Trophoblast cell (in vitro differentiated cells and primary cell): ENCODE measurements at regions not wholly inside any gene's neighbourhood (a gene's known extent, or its start where the extent isn't known, plus 50 kb on each side); places are given as distances from the start of the nearest gene placed in this dataset.

ENCODE experiments used
- DNase-seq, 2 donors: peaks; one replicate each; pipeline ENCODE4 v3.0.0-alpha.2; 2016
- H2AFZ ChIP-seq: 2 replicates; pipeline ENCODE4 v1.6.1; 2013; ENCODE audit warnings: low read length, moderate library complexity, mild to moderate bottlenecking; ENCODE audit not compliant: insufficient read depth, poor library complexity
- H2AK5ac ChIP-seq: 2 replicates; pipeline ENCODE4 v1.6.1; 2013; ENCODE audit warnings: mild to moderate bottlenecking, low read length
- H2BK120ac ChIP-seq: 2 replicates; pipeline ENCODE4 v1.6.1; 2013; ENCODE audit warnings: low read length, mild to moderate bottlenecking, moderate library complexity; ENCODE audit not compliant: insufficient read depth, poor library complexity
- H2BK12ac ChIP-seq: 2 replicates; pipeline ENCODE4 v1.6.1; 2013; ENCODE audit warnings: mild to moderate bottlenecking, low read length, moderate library complexity
- H2BK5ac ChIP-seq: 2 replicates; pipeline ENCODE4 v1.6.1; 2013; ENCODE audit warnings: low read length, low read depth, moderate library complexity, mild to moderate bottlenecking; ENCODE audit not compliant: poor library complexity
- H3K14ac ChIP-seq: 2 replicates; pipeline ENCODE4 v1.6.1; 2013; ENCODE audit warnings: mild to moderate bottlenecking, low read length
- H3K18ac ChIP-seq: 2 replicates; pipeline ENCODE4 v1.6.1; 2013; ENCODE audit warnings: mild to moderate bottlenecking, low read length
- H3K23ac ChIP-seq: 2 replicates; pipeline ENCODE4 v1.6.1; 2013; ENCODE audit warnings: low read length
- H3K27ac ChIP-seq: 2 replicates; pipeline ENCODE4 v1.5.1; 2013; ENCODE audit warnings: low read depth, mild to moderate bottlenecking, inconsistent platforms, low read length, moderate library complexity
- H3K27me3 ChIP-seq: 2 replicates; pipeline ENCODE4 v1.6.1; 2013; ENCODE audit warnings: inconsistent platforms, mild to moderate bottlenecking, low read length, moderate library complexity; ENCODE audit not compliant: insufficient read depth
- H3K36me3 ChIP-seq, 2 experiments: 1 replicate in 1 of 2; 2 replicates in 1 of 2; pipeline ENCODE4 v1.6.1; 2013; ENCODE audit warnings: low read length in 2 of 2, mild to moderate bottlenecking in 2 of 2, moderate library complexity in 1 of 2; ENCODE audit not compliant: insufficient read depth in 2 of 2, control insufficient read depth in 1 of 2
- H3K4ac ChIP-seq: 2 replicates; pipeline ENCODE4 v1.6.1; 2013; ENCODE audit warnings: low read depth, mild to moderate bottlenecking, low read length, moderate library complexity
- H3K4me1 ChIP-seq, 2 experiments: 1 replicate in 1 of 2; 2 replicates in 1 of 2; pipeline ENCODE4 v1.6.1; 2013; ENCODE audit warnings: low read length in 2 of 2, mild to moderate bottlenecking in 2 of 2, moderate library complexity in 1 of 2; ENCODE audit not compliant: insufficient read depth in 2 of 2, control insufficient read depth in 1 of 2
- H3K4me2 ChIP-seq: 2 replicates; pipeline ENCODE4 v1.6.1; 2013; ENCODE audit warnings: inconsistent platforms, mild to moderate bottlenecking, low read length, moderate library complexity
- H3K4me3 ChIP-seq: 2 replicates; pipeline ENCODE4 v1.5.1; 2013; ENCODE audit warnings: mild to moderate bottlenecking, low read depth, low read length, inconsistent platforms
- H3K79me1 ChIP-seq: one replicate; pipeline ENCODE4 v1.6.1; 2013; ENCODE audit warnings: low read length
- H3K79me2 ChIP-seq: 2 replicates; pipeline ENCODE4 v1.6.1; 2013; ENCODE audit warnings: low read length, mild to moderate bottlenecking; ENCODE audit not compliant: control insufficient read depth, insufficient read depth, poor library complexity
- H3K9ac ChIP-seq: 2 replicates; pipeline ENCODE4 v1.6.1; 2013; ENCODE audit warnings: mild to moderate bottlenecking, low read length
- H3K9me3 ChIP-seq: 2 replicates; pipeline ENCODE4 v1.6.1; 2013; ENCODE audit warnings: low read depth, mild to moderate bottlenecking, control low read depth, inconsistent platforms, low read length; ENCODE audit not compliant: insufficient read depth
- H4K12ac ChIP-seq: 2 replicates; pipeline ENCODE4 v1.6.1; 2013; ENCODE audit warnings: low read depth, mild to moderate bottlenecking, low read length, moderate library complexity
- H4K8ac ChIP-seq: 2 replicates; pipeline ENCODE4 v1.6.1; 2013; ENCODE audit warnings: low read depth, mild to moderate bottlenecking, low read length, moderate library complexity
- H4K91ac ChIP-seq: one replicate; pipeline ENCODE4 v1.6.1; 2013; ENCODE audit warnings: low read depth, mild to moderate bottlenecking, low read length, moderate library complexity
- WGBS: extraction: QIAGEN DNeasy Blood & Tissue Kit; methylation state at CpG from one replicate; pipeline ENCODE4 v1.1.7; 2013; ENCODE audit warnings: missing lambda C conversion rate; ENCODE audit not compliant: insufficient read length, insufficient coverage; ENCODE audit errors: extremely low coverage; 5-methylcytosine and 5-hydroxymethylcytosine counted together

DNA sequence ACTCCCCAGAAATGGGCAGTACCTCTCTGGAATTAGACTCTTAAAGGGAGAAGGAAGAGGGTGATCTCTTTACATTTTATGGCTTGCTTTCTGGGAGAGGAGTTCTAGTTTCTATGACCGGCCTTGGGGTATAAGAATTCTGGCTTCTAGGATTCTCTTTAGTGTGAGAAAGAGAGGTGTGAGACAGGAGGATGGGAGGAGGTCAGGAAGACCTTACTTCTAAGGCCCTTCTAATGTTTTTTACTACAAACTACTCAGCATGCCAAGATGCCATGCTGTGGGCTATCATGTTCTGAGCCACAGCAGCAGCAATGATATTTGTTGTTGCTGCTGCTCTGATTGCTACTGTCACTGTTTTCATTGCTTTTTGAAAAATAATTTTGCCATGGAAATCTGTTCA is 538.3 kb downstream of the SLITRK6 start:
- Histone ChIP-seq H3K79me1 (peaks cover 1% of the 10 kb centered on the region), H3K36me3 (no peaks in the 10 kb centered on the region), H2AFZ (no peak overlapping the region), H4K12ac (no peak overlapping the region), H3K18ac (no peak overlapping the region), H3K4me3 (no peak overlapping the region), H2BK5ac (no peak overlapping the region), H3K4ac (no peak overlapping the region), H3K9ac (no peak overlapping the region), H3K79me2 (no peaks in the 10 kb centered on the region), H3K4me2 (no peak overlapping the region), H3K4me1 (peaks cover 2% of the 10 kb centered on the region in 2 experiments), H4K91ac (no peak overlapping the region), H3K9me3 (no peaks in the 10 kb centered on the region), H3K14ac (no peak overlapping the region), H3K27ac (no peak overlapping the region), H2BK12ac (peak overlapping the region; percentile 17), H4K8ac (no peak overlapping the region), H3K23ac (no peak overlapping the region), H3K27me3 (no peaks in the 10 kb centered on the region), H2AK5ac (no peak overlapping the region), H2BK120ac (no peak overlapping the region)
- WGBS: no CpG with 5 or more reads among the region's 1 CpG
- no peak for DNase-seq

- no peaks in the 10 kb centered on the region for H3K79me1 ChIP-seq
- H3K18ac ChIP-seq: no peak overlapping the region
- H2BK12ac ChIP-seq: no peak overlapping the region
- no peak overlapping the region for H3K14ac ChIP-seq
- H2BK120ac ChIP-seq: no peak overlapping the region
- H4K8ac ChIP-seq: no peak overlapping the region
- DNase-seq: no peak
- no peak overlapping the region for H3K4me2 ChIP-seq
- H3K23ac ChIP-seq: no peak overlapping the region
- H2AFZ ChIP-seq: no peak overlapping the region
- H2AK5ac ChIP-seq: no peak overlapping the region
- no peaks in the 10 kb centered on the region for H3K9me3 ChIP-seq
- no CpG with 5 or more reads among the region's 2 CpGs for WGBS
- peaks cover 0 to 2% of the 10 kb centered on the region in 2 experiments for H3K4me1 ChIP-seq
- H3K36me3 ChIP-seq: no peaks in the 10 kb centered on the region
- no peaks in the 10 kb centered on the region for H3K79me2 ChIP-seq
- no peak overlapping the region for H3K9ac ChIP-seq
- no peak overlapping the region for H3K27ac ChIP-seq
- no peak overlapping the region for H4K12ac ChIP-seq
- H3K4me3 ChIP-seq: no peak overlapping the region
- no peak overlapping the region for H3K4ac ChIP-seq
- no peaks in the 10 kb centered on the region for H3K27me3 ChIP-seq
- H2BK5ac ChIP-seq: no peak overlapping the region
- H4K91ac ChIP-seq: no peak overlapping the region
These were observed 543.2 kb downstream of the SLITRK6 start for GRCh38 chr13:85255978-85256377.

- H4K12ac ChIP-seq: no peak overlapping the region
- no peak overlapping the region for H2BK12ac ChIP-seq
- no peak overlapping the region for H2BK5ac ChIP-seq
- H3K79me1 ChIP-seq: no peaks in the 10 kb centered on the region
- H3K9ac ChIP-seq: no peak overlapping the region
- H3K4me3 ChIP-seq: no peak overlapping the region
- no peak overlapping the region for H3K27ac ChIP-seq
- peaks cover 0 to 2% of the 10 kb centered on the region in 2 experiments for H3K4me1 ChIP-seq
- no peaks in the 10 kb centered on the region for H3K27me3 ChIP-seq
- no peak overlapping the region for H3K4me2 ChIP-seq
- no peaks in the 10 kb centered on the region for H3K9me3 ChIP-seq
- H2BK120ac ChIP-seq: no peak overlapping the region
- H3K4ac ChIP-seq: no peak overlapping the region
- no peak overlapping the region for H2AFZ ChIP-seq
- H3K14ac ChIP-seq: no peak overlapping the region
- no peak overlapping the region for H3K23ac ChIP-seq
- DNase-seq: no peak
- no peak overlapping the region for H4K8ac ChIP-seq
- no peak overlapping the region for H3K18ac ChIP-seq
- H3K79me2 ChIP-seq: no peaks in the 10 kb centered on the region
- no peak overlapping the region for H2AK5ac ChIP-seq
- no peak overlapping the region for H4K91ac ChIP-seq
- no peaks in the 10 kb centered on the region for H3K36me3 ChIP-seq
- no CpG with 5 or more reads among the region's 6 CpGs for WGBS
These were observed 544.6 kb downstream of the SLITRK6 start for GRCh38 chr13:85254641-85255040.

GRCh38 chr13:85249151-85249550 is 550.1 kb downstream of the SLITRK6 start:
- no peak overlapping the region for H2BK12ac ChIP-seq
- no CpG with 5 or more reads among the region's 4 CpGs for WGBS

More at GRCh38 chr13:85249151-85249550, 550.1 kb downstream of the SLITRK6 start:
- Histone ChIP-seq H3K27ac (no peak overlapping the region), H2BK120ac (no peak overlapping the region), H3K79me2 (no peaks in the 10 kb centered on the region), H3K79me1 (no peaks in the 10 kb centered on the region), H3K36me3 (no peaks in the 10 kb centered on the region), H3K9me3 (no peaks in the 10 kb centered on the region), H2AFZ (no peak overlapping the region), H3K4ac (no peak overlapping the region), H3K4me2 (no peak overlapping the region), H3K4me3 (no peak overlapping the region), H4K91ac (no peak overlapping the region), H3K23ac (no peak overlapping the region), H2BK5ac (no peak overlapping the region), H3K18ac (no peak overlapping the region), H4K12ac (no peak overlapping the region), H3K9ac (no peak overlapping the region), H3K4me1 (peaks cover 0 to 2% of the 10 kb centered on the region in 2 experiments), H4K8ac (no peak overlapping the region), H3K14ac (no peak overlapping the region), H2AK5ac (no peak overlapping the region), H3K27me3 (no peaks in the 10 kb centered on the region)
- DNase-seq: no peak
